H1 (cell line): ENCODE measurements at regions not wholly inside any gene's neighbourhood (a gene's known extent, or its start where the extent isn't known, plus 50 kb on each side); places are given as distances from the start of the nearest gene placed in this dataset.

Experiments
- BRCA1 ChIP-seq: IDR thresholded peaks from 2 replicates; pipeline ENCODE4 v1.6.1; 2012; ENCODE audit warnings: low read depth, low read length, improper control_type of control experiment
- CEBPB ChIP-seq: IDR thresholded peaks from 2 replicates; pipeline ENCODE4 v1.6.1; 2012; ENCODE audit warnings: low read depth, low read length
- CHD1 ChIP-seq: IDR thresholded peaks from 2 replicates; pipeline ENCODE4 v1.6.1; 2012; ENCODE audit warnings: low read depth, low read length, improper control_type of control experiment
- CTCF ChIP-seq, 3 experiments: IDR thresholded peaks; 1 replicate in 2 of 3; 2 replicates in 1 of 3; pipeline versions ENCODE4 v1.5.1 to v1.6.1; 2011; ENCODE audit warnings: low read length in 3 of 3, mild to moderate bottlenecking in 3 of 3, inconsistent platforms in 2 of 3, low read depth in 1 of 3, moderate library complexity in 1 of 3; ENCODE audit not compliant: insufficient read depth in 1 of 3; ENCODE audit errors: control extremely low read depth in 1 of 3
- JUN ChIP-seq: IDR thresholded peaks from 2 replicates; pipeline ENCODE4 v1.6.1; 2011; ENCODE audit warnings: low read depth, mild to moderate bottlenecking, improper control_type of control experiment, low read length
- KDM1A ChIP-seq: fragments of 200-600, 300-600 bp; sonication (generic); IDR thresholded peaks from 2 replicates; pipeline ENCODE4 v1.7.1; 2016; ENCODE audit warnings: mild to moderate bottlenecking, low read length, borderline replicate concordance
- KDM4A ChIP-seq: IDR thresholded peaks from one replicate; pipeline ENCODE4 v1.7.1; 2012; ENCODE audit warnings: low read depth, mild to moderate bottlenecking, moderate library complexity, low read length, inconsistent platforms; ENCODE audit not compliant: severe bottlenecking
- PHF8 ChIP-seq: fragments of 200-600 bp; sonication (generic); conservative IDR thresholded peaks from 2 replicates; pipeline ENCODE4 v1.7.1; 2012; ENCODE audit warnings: low read depth, mild to moderate bottlenecking, inconsistent platforms, low read length, moderate library complexity
- POLR2AphosphoS5 ChIP-seq: IDR thresholded peaks from 2 replicates; pipeline ENCODE4 v1.6.1; 2011; ENCODE audit warnings: low read depth, low read length
- SP1 ChIP-seq: IDR thresholded peaks from 2 replicates; pipeline ENCODE4 v1.6.1; 2011; ENCODE audit warnings: low read depth, low read length
- SP4 ChIP-seq: IDR thresholded peaks from 2 replicates; pipeline ENCODE4 v1.6.1; 2012; ENCODE audit warnings: low read length, inconsistent platforms
- TAF7 ChIP-seq: optimal IDR thresholded peaks from 2 replicates; pipeline ENCODE3; 2011; ENCODE audit warnings: low read depth, mild to moderate bottlenecking, inconsistent platforms, low read length, moderate library complexity, borderline replicate concordance
- TCF12 ChIP-seq: IDR thresholded peaks from 2 replicates; pipeline ENCODE4 v1.6.1; 2011; ENCODE audit warnings: low read depth, mild to moderate bottlenecking, low read length
- YY1 ChIP-seq: IDR thresholded peaks from 2 replicates; pipeline ENCODE4 v1.6.1; 2011; ENCODE audit warnings: low read depth, mild to moderate bottlenecking, low read length

DNA sequence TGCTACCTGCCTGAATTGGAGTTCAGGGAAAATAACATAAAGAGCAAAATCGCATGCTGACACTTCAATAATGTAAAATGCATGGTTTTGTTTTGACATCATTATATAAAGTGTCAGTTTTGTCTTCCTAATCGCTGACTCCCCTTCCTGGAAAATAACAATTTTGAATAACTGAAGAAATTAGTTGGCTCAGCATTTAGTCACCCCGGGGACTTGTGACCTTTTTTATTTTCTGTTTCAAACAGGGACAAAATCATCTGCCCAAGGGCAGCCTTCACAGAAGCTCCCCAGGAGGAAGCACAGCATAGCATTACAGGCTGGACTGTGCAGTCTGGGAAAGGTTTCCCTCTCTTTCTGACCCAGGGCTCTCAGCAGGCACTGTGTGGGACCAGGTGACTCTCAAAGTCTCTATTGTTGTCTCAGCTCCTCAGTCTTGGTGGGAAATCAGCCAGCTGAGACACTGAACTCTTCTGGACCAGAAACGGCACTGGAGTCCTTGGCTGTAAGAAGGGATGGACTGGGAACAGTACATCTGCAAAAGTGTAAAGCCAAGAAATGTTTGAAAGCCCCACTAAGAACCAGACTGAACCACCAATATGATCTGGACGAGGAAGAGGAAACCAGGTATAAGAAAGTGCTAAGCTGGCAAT is 671.3 kb upstream of the KLF4 start:
- no peak for TF ChIP-seq TAF7
- TF ChIP-seq KDM4A, result no peak
- TF ChIP-seq BRCA1, result no peak
- TF ChIP-seq PHF8, result no peak
- TF ChIP-seq CHD1, result no peak
- TF ChIP-seq TCF12, result no peak
- no peak for TF ChIP-seq SP4
- no peak for TF ChIP-seq POLR2AphosphoS5
- no peak for TF ChIP-seq YY1
- TF ChIP-seq KDM1A, result no peak
- no peak for TF ChIP-seq JUN
- no peak for TF ChIP-seq SP1
- TF ChIP-seq CTCF (IDR thresholded peaks at IDR 0.05; ENCODE audit: control extremely low read depth in 1 of 3, insufficient read depth in 1 of 3, low read depth in 1 of 3, low read length in 3 of 3), result no peak
- no peak for TF ChIP-seq CEBPB
